ENCODE measurements at regions not wholly inside any gene's neighbourhood (a gene's known extent, or its start where the extent isn't known, plus 50 kb on each side); places are given as distances from the start of the nearest gene placed in this dataset.

DNA sequence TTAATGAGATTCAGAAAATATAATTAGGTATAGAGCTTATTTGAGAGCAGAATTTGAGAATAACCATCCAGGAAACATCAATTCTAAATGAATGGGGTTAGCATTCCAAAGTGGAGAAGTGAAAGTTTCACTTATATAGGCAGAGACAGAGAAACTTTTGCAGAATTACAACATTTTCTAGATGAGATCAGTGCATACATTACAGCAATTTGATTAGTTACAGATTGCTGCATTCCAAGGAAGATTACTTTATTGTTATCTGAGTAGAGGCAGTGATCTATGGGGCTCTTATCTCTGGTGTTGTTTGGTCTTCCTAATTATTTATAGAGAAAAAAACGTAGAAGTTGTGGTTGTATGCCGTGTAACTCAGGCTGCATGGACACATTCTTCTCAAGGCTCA lies 373.8 kb upstream of the SYT4 start:
- no peak for DNase-seq

- no peak for DNase-seq
These were observed 379.3 kb upstream of the SYT4 start for GRCh38 chr18:43656547-43656946.

DNA sequence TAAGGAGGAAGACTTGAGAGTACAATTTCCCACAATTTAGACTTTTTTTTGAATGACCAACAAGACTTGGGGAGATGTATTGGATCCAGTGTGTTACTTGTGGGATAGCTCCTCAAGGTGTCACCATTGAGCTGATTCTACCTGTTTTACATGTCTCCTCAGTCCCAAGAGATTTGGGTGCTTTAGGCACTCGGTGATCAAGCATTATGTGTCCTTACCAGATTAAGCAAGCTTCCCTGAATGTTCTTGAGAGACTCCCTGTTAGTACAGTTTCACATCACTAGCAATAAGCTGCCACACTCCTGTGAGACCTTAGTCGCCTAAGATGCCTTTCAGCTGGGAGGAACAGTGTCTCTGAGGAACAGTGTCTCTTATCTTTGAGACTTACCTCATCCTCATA lies 384.3 kb upstream of the SYT4 start:
- peak; percentile 0 for DNase-seq

DNA sequence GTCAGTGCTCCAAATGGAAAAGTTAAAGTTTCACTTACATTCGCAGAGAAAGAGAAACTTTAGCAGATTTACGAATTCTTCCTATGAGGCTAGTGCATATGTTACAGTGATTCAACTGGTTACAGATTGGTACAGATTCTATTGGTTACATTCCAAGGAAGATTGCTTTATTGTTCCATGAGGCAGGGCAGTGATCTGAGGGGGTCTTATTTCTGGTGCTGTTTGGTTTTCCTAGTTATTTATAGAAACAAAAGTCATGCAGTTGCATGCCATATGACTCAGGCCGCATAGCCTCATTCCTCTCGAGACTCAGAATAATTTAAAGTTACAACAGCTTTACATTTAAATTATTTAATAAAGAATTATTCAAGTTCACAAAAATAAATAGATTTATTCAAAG lies 385.4 kb upstream of the SYT4 start:
- DNase-seq = no peak

GRCh38 chr18:43663159-43663558 lies 385.9 kb upstream of the SYT4 start:
- no peak for DNase-seq

DNA sequence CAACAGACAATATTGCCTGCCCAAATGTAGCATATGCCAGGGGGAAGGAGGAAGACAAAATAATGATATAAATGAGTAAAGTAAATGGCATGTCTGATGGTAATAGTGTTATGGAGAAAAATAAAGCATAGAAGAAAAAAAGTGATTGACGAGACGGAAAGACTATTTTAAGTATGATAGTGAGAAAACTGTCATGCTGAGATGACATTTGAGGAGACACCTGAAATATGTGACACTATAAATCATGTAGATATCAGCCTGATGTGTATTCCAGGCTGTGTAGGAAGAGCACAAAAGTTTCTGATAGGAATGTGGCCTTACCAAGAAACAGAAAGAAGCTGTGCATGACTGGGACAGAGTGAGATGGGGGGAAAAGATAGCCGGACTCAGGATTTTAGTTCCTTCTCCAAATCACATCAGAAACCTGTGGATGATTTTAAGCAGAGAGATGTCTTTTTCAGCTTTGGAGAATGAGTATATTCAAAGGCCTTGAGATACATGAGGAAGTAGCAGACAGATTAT lies 387.3 kb upstream of the SYT4 start:
- DNase-seq = no peak

- no peak for DNase-seq
These were observed 388.0 kb upstream of the SYT4 start for GRCh38 chr18:43665105-43665788.

DNA sequence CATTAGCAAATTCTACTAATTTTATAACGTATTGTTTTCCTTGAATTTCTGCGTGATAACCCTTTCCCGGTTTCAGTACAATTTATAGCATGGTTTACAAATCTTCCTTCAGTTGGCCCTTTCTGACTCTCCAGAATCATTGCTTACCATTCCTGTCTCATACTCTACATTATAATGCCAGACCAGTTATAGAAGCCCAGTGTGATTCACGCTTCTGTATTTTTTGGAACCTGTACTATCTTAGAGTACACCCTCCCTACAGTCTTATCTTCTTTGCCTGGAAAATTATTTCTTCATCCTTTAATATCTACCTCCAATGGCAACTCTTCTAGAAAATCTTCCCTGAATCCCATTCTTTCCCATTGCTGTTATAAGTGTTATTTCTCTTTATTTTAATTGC lies 391.6 kb upstream of the SYT4 start:
- no peak for DNase-seq

DNA sequence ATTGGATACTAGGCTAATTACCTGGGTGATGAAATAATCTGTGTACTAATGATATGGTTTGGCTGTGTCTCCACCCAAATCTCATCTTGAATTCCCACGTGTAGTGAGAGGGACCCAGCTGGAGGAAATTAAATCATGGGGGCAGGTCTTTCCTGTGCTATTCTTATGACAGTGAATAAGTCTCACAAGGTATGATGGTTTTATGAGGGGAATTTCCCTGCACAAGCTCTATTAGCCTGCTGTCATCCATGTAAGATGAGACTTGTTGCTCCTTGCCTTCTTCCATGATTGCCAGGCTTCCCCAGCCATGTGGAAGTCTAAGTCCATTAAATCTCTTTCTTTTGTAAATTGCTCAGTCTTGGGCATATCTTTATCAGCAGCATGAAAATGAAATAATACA lies 394.1 kb upstream of the SYT4 start:
- no peak for DNase-seq

DNA sequence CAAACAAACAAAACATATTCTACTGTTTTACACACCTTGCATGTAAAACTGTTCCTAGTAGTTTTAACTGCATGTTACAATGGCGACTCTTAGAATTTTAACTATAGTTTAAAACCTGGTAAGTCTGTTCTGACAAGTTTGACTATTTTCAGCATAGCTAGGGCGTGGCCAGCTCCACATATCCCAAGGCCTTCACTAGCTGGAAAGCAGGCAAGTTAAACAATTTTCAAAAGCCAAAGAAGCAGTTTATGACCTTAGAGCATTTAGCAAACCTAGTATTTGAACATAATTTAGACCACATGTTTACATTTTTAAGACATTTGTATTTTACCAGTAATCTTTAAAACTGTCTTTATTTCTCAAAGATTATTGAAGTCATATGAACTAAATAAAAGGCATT lies 402.8 kb upstream of the SYT4 start:
- DNase-seq = no peak

GRCh38 chr18:43681661-43682060 lies 404.4 kb upstream of the SYT4 start:
- DNase-seq = no peak

GRCh38 chr18:43682196-43682595 lies 404.9 kb upstream of the SYT4 start:
- DNase-seq = no peak

DNA sequence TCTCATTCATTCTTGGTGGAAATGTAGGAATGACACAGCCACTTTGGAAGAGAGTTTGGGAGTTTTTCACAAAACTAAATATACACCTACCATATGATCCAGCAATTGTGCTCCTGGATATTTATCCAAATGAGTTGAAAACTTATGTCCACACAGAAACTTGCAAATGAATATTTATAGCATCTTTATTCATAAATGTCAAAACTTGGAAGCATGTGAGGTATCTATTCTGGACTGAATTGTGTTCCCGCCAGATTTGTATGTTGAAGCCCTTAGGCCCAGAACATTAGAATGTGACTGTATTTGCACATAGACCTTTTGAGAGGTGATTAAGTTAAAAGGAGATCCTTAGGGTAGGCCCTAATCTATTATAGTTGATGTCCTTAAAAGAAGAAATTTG lies 409.4 kb upstream of the SYT4 start:
- no peak for DNase-seq

DNA sequence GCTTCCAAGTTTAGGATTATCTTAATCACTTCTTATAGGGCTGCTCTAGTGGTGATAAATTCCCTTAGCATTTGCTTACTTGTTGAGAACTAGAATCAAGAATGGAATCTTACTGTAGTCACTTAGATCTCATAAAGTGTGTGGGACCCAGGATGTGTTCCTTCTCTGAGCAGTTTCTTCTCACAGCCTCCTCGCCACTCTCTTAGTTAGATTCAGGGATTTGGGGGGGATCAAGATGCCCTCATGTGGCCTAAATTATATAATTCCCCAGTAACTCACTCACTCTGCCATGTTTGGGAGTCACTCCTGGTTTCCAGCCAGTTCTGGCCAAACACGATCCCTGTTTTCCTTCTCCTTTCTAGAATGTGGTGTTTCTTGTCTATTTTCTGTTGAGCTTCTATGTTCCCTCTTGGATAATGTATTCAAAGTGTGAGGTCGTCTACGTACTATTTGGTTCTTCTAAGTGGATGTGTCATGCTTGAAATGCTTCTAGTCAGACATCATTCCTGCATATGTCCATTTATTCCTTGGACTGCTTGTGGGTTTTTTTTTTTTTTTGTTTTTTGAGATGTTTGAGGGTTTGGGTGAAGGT lies 414.9 kb upstream of the SYT4 start:
- no peak for DNase-seq

GRCh38 chr18:43702399-43702798 lies 425.1 kb upstream of the SYT4 start:
- DNase-seq = no peak

- DNase-seq = no peak
These were observed 425.8 kb upstream of the SYT4 start for GRCh38 chr18:43703050-43703449.

- no peak for DNase-seq
These were observed 428.6 kb upstream of the SYT4 start for GRCh38 chr18:43705850-43706249.

GRCh38 chr18:43710135-43710534 lies 432.8 kb upstream of the SYT4 start:
- DNase-seq = no peak

DNA sequence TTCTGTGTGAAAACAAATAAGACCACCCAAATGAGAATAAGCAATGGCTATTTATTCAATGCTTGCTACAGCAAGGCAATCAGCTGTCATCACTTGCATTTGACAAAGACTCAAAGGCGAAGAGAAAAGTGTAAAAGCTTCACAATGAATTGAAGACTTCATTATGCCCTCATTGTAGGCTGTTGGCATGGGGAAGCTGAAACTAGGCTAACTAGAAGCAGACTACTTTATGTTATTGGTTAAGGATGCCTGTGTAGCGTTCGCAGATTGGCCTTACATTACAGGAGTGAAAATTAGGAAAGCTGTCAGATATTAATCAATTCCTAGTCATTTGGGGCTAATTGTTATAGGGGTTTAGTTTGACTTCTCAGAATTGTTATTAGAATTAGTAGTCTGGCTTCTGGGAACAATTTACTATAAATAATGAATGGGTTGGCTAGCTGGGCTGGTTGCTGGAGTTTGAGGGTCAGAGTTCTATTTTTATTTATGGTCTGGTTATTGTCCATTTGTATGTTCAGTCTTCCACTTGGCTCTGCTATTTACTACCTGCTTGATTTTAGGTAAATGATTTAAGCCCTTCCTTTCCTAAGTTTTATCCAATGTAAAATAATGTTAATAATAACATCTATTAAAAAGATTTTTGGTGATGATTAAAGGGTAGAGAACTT lies 437.2 kb upstream of the SYT4 start:
- no peak for DNase-seq

GRCh38 chr18:43719267-43719795 lies 442.0 kb upstream of the SYT4 start:
- DNase-seq = no peak

DNA sequence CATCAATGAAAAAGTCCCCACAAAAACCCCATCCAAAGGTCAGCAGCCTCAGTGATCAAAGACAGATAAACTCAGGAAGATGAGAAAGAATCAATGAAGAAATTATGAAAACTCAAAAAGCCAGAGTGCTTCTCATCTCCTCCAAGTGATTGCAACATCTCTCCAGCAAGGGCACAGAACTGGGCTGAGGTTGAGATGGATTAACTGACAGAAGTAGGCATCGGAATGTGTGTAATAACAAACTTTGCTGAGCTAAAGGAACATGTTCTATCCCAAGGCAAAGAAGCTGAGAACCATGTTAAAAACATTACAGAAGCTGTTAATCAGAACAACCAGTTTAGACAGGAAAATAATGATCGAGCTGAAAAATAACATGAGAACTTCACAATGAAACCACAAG lies 442.8 kb upstream of the SYT4 start:
- no peak for DNase-seq

GRCh38 chr18:43735570-43735969 lies 458.3 kb upstream of the SYT4 start:
- DNase-seq = no peak

- DNase-seq = no peak
These were observed 467.9 kb upstream of the SYT4 start for GRCh38 chr18:43744960-43745745.
